ENCODE measurements at regions not wholly inside any gene's neighbourhood (a gene's known extent, or its start where the extent isn't known, plus 50 kb on each side); places are given as distances from the start of the nearest gene placed in this dataset.

DNA sequence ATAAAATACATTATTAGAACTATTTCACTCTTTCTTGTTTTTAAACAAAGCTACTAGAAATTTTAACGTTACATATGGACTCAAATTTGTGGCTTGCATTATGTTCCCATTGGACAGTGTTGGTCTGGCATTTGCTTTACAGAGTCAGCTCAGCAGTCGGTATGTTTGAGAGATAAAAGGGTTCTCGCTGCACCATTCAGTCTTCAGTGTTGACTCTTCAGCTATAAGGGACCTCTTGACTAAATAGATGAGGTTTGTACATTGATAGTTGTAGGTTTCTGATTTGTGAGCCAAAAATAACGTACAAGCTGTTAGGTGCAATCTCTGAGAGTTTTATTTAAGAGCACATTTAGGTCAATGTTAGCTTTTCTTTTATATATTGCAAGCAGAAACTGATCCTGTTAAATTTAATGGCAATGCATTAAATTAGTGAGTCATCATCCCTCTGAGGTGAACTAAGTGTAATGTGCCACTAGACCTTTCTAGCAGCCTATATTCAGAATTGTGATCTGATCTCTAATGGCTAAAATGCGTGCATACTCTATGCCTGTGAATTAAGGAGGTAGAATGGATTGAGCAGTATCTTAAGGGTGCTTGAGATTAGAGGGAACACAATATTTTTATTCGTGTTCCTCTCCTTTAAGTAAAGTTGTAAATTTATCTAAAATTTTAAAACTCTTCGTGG lies 485.6 kb upstream of the SYNCRIP start:
- H3K4me3 ChIP-seq (IDR thresholded peaks at IDR 0.05; ENCODE audit: insufficient read depth, low read depth, low read length), result no peak overlapping the region
- no peaks in the 10 kb centered on the region for H3K36me3 ChIP-seq (ENCODE audit: insufficient read depth)
- no peak overlapping the region for H3K27ac ChIP-seq
- no peak overlapping the region for H2AFZ ChIP-seq (ENCODE audit: low read depth)
- H3K9ac ChIP-seq, result no peak overlapping the region
- H3K79me2 ChIP-seq (ENCODE audit: insufficient read depth, low read depth), result no peaks in the 10 kb centered on the region
- no peaks in the 10 kb centered on the region for H3K27me3 ChIP-seq (ENCODE audit: insufficient read depth, low read depth)
- H3K4me1 ChIP-seq (ENCODE audit: low read depth, poor library complexity, severe bottlenecking), result no peaks in the 10 kb centered on the region
- H3K4me2 ChIP-seq, result no peak overlapping the region
- no peaks in the 10 kb centered on the region for H4K20me1 ChIP-seq (ENCODE audit: insufficient read depth)
- TF ChIP-seq, protein P1, sequence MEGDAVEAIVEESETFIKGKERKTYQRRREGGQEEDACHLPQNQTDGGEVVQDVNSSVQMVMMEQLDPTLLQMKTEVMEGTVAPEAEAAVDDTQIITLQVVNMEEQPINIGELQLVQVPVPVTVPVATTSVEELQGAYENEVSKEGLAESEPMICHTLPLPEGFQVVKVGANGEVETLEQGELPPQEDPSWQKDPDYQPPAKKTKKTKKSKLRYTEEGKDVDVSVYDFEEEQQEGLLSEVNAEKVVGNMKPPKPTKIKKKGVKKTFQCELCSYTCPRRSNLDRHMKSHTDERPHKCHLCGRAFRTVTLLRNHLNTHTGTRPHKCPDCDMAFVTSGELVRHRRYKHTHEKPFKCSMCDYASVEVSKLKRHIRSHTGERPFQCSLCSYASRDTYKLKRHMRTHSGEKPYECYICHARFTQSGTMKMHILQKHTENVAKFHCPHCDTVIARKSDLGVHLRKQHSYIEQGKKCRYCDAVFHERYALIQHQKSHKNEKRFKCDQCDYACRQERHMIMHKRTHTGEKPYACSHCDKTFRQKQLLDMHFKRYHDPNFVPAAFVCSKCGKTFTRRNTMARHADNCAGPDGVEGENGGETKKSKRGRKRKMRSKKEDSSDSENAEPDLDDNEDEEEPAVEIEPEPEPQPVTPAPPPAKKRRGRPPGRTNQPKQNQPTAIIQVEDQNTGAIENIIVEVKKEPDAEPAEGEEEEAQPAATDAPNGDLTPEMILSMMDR (conservative IDR thresholded peaks at IDR 0.05; ENCODE audit: low read depth, low read length), result no peak

- H3K4me1 ChIP-seq (ENCODE audit: low read depth, poor library complexity, severe bottlenecking), result no peaks in the 10 kb centered on the region
- H3K36me3 ChIP-seq (ENCODE audit: insufficient read depth), result no peaks in the 10 kb centered on the region
- H3K4me3 ChIP-seq (IDR thresholded peaks at IDR 0.05; ENCODE audit: insufficient read depth, low read depth, low read length), result no peak overlapping the region
- no peak overlapping the region for H3K4me2 ChIP-seq
- no peaks in the 10 kb centered on the region for H3K79me2 ChIP-seq (ENCODE audit: insufficient read depth, low read depth)
- H2AFZ ChIP-seq (ENCODE audit: low read depth), result no peak overlapping the region
- no peak overlapping the region for H3K9ac ChIP-seq
- H4K20me1 ChIP-seq (ENCODE audit: insufficient read depth), result no peaks in the 10 kb centered on the region
- no peak overlapping the region for H3K27ac ChIP-seq
- H3K27me3 ChIP-seq (ENCODE audit: insufficient read depth, low read depth), result no peaks in the 10 kb centered on the region
- TF ChIP-seq, protein P1 (conservative IDR thresholded peaks at IDR 0.05; ENCODE audit: low read depth, low read length), result no peak
These were observed 479.4 kb upstream of the SYNCRIP start for GRCh38 chr6:86122086-86122485.

GRCh38 chr6:86118271-86118670 lies 475.6 kb upstream of the SYNCRIP start:
- Histone ChIP-seq H4K20me1 (ENCODE audit: insufficient read depth) (no peaks in the 10 kb centered on the region), H3K9ac (no peak overlapping the region), H3K27ac (no peak overlapping the region), H3K79me2 (ENCODE audit: insufficient read depth, low read depth) (no peaks in the 10 kb centered on the region), H3K36me3 (ENCODE audit: insufficient read depth) (no peaks in the 10 kb centered on the region), H3K4me1 (ENCODE audit: low read depth, poor library complexity, severe bottlenecking) (no peaks in the 10 kb centered on the region), H2AFZ (ENCODE audit: low read depth) (no peak overlapping the region), H3K4me2 (no peak overlapping the region), H3K27me3 (ENCODE audit: insufficient read depth, low read depth) (no peaks in the 10 kb centered on the region), H3K4me3 (IDR thresholded peaks at IDR 0.05; ENCODE audit: insufficient read depth, low read depth, low read length) (no peak overlapping the region)
- TF ChIP-seq, protein P1 (conservative IDR thresholded peaks at IDR 0.05; ENCODE audit: low read depth, low read length), result no peak

DNA sequence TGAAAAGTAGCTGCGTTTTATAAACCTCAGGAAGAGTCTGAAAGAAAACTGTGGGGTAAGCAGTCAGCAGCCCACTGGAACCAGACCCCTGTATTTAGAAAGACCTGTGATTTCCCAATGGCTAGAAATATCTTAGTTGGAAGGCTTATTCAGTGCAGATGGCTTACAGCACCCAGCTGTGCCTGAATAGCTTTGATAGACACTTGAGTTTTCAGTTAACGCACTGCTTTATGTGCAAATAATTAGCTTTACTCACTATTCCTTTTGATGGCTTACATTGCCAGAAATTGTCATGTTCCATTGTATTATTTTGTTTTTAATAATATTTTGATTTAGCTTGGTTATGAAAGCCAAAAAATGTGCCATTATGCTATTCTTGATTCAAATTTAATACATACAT lies 465.3 kb upstream of the SYNCRIP start:
- no peak overlapping the region for H3K4me3 ChIP-seq (IDR thresholded peaks at IDR 0.05; ENCODE audit: insufficient read depth, low read depth, low read length)
- H3K9ac ChIP-seq, result no peak overlapping the region
- H3K4me1 ChIP-seq (ENCODE audit: low read depth, poor library complexity, severe bottlenecking), result no peaks in the 10 kb centered on the region
- H3K4me2 ChIP-seq, result no peak overlapping the region
- no peaks in the 10 kb centered on the region for H4K20me1 ChIP-seq (ENCODE audit: insufficient read depth)
- H3K27me3 ChIP-seq (ENCODE audit: insufficient read depth, low read depth), result no peaks in the 10 kb centered on the region
- H2AFZ ChIP-seq (ENCODE audit: low read depth), result no peak overlapping the region
- no peak overlapping the region for H3K27ac ChIP-seq
- TF ChIP-seq, protein P1 (conservative IDR thresholded peaks at IDR 0.05; ENCODE audit: low read depth, low read length), result no peak
- no peaks in the 10 kb centered on the region for H3K36me3 ChIP-seq (ENCODE audit: insufficient read depth)
- H3K79me2 ChIP-seq (ENCODE audit: insufficient read depth, low read depth), result no peaks in the 10 kb centered on the region

Data from KMS-11 (cell line).